ENCODE measurements at regions not wholly inside any gene's neighbourhood (a gene's known extent, or its start where the extent isn't known, plus 50 kb on each side); places are given as distances from the start of the nearest gene placed in this dataset.
"Not testable (repeated sequence)": the region's sequence is repeated elsewhere in the genome, so short reads cannot be mapped to it uniquely, and the experiment has no call there.

DNA sequence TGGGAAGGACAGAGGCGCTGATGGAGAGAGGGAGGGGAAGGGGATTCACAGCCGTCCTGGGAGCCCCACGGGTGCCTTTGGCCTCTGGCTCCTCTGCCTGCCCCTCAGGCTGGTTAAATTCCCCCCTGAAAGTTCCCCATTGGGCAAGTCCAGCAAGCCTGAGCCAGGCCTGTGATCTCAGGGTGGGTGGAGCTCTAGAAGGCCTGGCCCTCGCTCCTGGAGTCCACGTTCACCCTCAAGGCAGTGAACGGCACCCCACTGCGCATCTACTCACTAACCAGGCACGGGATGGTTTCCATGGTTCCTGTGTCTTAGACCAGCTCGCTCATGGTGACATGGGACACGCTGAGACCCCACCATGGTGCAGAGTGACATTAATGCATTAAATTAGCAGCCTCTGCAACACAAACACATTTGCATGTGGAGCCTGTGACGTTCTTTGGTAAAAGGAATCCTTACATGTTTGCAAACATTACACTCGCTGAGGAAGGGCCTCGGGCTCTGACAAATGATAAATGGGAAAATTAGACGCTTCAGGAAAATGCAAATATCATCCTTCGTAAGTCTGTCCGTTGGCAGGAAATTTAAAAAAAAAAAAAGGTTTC lies 452.7 kb downstream of the PREX1 start:
- DNase-seq: no peak

DNA sequence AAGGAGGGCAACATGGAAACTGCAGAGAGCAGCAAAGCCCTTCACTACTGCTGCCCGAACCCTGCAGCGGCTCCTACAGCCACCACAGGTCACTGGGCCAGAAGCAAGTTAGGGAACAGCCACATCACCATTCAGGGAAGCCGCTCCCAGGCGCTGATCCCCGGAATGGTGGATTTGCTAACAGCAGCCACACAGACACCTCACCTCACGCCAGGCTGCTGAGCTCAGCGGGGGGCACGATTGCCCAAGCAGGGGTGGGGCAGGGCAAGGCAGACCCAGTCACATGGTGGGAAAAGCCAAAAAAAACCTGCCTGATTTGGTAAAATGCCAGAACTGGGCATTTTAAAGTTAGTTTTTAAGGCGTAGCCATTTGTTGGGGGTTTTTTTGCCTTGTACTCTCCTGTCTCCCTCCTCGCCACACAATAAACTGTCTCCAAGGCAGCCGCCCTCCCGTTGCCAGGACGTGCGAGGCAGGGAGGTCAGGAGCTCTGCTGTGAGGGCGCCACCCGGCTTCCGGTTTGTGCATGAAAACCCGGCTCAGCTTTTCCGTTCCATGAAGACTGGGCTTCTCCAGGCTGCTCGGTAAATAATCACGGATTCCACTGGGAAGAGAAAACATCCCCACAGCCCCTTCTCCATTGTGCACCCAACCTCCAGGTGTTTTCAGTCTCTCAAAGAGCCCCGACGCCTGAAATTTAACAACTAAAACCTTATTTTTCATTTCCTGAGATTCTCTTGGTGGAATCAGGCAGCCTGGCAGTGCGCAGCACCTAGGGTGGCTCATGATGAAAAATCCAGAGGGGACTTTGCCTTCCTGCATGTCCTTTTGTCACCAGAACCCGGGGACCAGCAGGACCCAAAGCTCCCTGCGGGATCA lies 453.5 kb downstream of the PREX1 start:
- DNase-seq: not testable (repeated sequence)

DNA sequence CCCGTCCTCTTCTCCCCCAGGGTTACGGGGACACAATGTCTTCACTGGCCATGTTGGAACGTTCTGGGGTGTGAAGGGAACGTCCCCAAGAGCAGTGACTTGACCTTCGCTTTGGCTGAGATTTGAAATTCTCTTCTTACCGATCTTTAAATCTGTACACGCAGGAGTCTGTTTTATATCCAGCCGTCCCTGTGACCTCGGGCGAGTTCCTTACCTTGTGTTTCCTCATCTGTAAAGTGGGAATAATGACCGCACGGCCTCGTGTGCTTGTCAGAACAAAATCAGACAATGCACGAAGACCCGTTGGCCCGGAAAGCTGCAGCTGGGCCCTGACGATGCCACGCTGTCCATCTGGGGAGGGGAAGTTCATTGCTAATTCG lies 454.3 kb downstream of the PREX1 start:
- no peak for DNase-seq

DNA sequence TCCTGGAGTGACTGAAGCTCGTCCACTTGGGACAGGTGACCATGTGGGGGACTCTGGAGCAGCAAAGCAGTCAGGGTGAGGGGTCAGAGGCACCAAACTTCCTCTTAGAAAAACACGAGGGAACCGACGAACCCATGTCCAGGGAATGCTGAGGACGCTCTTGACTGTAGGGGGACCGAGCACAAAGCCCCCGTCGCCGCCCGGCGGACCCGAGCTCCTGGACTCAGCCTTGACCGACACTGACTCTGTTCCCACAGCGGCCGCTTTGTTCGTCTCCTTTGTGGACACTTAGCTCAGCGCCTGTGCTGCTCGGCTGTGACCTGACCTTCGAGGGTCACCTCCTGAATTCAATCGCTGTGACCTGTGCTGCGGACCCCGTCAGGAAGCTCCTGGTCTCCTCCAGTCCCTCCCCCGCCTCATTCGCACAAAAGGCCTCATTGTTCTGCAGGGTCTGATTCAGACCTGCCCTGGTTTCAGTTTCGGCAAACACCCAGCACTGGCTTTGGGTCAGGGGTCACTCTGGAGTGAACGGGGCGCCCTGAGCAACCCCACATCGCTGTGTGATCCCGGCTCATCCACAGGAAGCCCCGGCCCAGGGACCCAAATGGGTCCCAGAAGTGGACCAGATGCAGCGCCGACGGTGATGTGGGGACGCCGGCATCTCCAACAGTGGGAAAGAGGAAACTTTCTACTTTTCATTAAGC lies 454.8 kb downstream of the PREX1 start:
- DNase-seq: not testable (repeated sequence)

DNA sequence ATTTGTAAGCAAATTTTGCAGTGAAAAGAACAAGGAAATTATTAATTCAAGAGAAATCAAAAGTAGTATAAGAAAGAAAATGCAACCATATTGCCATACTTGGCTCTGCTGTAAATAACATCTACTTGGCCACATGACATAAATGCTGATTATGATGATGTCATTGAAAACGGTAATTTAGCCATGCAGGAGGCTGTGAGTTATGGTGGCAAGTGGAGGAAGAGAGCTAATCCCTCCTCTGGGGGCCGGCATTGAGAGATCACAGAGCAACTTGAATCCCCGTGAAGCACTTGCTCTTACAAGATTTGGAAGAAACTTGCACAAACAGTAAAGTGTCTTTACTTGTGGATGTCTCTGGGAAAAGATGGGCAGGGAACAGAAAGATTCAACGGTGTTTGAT lies 456.6 kb downstream of the PREX1 start:
- DNase-seq: no peak

DNA sequence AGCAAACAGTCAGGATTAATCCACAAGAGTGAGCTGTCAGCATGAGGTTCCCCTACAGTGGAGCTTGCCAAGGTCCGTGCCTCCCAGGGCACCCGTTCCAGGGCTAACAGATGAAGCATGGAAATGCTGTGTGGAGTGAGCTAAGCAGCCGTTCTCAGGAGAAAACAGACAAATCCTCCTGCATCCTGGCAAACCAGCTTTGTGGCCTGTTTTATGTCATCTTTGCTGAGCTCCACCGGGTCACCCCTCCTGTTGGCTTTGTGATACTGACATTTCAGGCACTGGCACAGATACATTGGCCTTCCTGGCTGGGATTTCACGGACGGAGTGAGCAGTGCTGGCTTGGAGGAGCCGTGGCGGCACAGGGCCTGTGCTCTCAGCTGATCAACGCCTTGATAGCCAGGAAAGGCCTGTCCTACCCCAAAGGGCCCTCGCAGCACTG lies 459.2 kb downstream of the PREX1 start:
- not testable (repeated sequence) for DNase-seq

DNA sequence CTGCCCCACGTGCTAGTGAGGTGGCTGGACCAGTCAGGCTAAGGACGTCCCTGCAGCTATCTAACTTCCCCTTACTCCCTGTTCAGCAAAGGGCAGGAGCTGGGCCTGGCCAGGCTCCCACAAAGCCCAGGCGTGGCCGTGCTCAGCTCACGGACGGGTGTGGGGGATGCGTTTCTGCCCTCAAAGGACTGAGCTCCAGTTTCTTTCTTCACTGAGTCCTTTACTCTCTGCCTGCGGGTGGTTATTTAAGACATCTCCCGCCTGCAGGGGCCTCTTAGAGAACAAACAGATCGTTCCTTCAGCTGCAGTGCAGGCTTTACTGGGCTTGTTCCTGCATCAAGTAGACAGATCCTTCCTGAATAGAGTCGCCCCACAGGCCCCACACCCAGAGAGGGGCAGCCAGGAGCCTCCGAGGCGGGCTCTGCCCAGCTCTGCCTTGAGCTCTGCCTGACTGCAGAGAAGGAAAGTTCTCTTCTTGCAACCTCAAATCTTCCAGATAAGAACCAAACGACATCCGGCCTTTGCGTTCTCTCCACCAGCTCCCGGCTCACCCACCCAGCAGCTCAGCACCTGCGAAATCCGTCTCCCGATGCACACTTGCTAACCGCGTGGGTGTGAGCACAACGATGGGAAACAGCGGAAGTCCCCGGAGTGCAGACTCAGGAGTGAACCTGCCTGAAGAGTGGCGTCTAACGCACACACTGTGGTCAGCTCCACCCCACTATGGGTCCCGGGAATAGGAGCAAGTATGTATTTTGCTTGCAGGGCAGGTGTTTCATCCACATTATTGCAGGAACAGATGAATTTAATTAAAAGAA lies 460.0 kb downstream of the PREX1 start:
- not testable (repeated sequence) for DNase-seq

DNA sequence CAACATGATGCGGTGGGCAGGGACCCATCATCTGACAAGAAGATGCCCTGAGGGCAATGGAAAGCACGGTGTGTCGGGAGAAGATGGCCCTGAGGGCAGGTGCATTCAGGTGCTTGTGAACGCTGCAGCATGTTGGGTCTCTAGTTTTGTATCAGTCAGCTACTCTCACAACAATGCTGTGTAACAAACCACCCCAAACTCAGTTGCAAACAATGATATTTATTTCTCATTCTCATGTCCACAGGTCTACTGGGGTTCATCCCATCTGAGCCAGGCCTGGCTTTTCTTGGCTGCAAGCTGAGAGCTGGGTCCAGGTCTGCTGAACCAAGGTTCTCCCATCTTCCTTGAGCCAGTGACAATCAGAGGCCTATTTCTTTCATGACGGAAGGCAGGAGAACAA lies 461.6 kb downstream of the PREX1 start:
- DNase-seq: no peak

DNA sequence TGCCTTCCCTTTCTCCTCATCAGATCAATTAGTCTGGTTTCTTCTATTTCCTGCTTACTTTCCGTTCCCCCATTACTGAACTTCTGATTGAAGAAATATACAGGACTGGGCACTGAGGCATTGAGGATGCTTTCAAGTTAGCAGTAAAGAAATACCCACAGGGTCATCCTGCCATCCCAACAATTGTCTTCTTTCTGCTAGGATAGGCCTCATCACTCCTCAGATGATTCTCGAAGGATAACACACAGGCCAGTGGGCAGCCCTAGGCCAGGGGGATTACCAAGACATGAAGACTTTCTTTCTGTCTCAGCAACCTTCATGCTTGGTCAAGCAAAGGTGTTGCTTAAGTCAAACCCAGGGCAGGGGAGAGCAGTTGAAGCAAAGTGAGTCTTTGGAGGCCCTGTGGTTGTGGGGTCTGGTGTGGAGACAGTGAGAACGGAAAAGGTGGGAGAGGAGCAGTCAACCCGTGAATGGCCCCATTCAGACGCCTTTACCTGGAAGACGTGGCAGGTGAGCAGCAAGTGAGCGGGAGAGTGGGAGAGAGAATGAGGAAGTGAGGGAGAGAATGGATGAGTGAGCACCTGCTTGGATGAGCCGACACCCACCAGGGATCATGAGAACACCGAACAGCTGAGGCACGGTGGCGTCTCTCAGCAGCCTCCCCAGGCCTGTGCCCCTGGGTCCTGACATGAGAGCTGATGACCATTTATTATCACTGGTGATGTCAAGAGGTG lies 462.9 kb downstream of the PREX1 start:
- DNase-seq: no peak

DNA sequence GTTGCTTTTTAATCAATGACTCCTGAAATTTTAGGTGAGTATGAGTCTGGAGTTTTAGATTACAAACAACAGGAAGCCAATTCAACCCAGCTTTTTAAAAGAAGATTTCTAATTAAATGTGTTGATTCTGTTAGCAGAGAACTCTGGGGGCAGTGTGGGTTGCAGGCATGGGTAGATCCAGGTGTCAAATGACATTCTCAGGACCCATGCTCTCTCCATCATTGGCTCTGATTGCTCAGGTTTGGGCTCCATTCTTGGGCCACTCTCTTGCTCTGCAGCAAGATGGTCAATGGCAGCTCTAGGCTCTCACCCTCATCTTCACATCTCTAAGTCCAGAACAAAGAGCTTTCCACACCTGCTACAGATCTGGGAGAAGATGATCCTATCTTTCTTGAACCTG lies 463.7 kb downstream of the PREX1 start:
- no peak for DNase-seq

DNA sequence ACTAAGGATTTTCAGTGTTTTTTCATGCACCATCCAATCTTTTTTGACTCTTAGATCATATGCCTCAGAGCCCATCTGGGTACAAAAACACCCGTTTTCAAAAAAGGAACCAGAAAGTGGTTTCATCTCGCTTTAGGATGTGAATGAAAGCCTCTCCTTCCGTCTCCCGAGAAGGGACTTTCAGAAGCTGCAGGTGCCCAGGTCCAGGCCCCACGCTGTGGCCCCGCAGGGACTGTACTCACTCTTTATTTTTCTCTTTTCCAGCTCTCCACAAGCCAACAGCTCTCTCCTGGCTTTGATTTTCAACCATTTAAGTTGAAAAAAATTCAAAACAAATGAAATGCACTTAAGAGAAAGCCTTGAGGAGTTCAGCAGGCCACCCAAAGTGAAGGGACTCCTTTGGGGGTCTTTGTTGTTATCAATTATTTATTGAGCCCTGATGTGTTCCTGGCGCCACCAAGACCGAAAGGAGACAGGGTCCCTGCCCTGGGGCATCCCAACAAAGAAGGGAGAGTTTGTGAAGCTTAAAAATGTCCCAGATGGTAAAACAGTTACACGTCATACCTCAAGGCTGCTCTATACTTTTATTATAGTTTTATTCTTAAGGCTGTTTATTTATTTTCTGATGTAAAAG lies 467.3 kb downstream of the PREX1 start:
- DNase-seq: no peak

DNA sequence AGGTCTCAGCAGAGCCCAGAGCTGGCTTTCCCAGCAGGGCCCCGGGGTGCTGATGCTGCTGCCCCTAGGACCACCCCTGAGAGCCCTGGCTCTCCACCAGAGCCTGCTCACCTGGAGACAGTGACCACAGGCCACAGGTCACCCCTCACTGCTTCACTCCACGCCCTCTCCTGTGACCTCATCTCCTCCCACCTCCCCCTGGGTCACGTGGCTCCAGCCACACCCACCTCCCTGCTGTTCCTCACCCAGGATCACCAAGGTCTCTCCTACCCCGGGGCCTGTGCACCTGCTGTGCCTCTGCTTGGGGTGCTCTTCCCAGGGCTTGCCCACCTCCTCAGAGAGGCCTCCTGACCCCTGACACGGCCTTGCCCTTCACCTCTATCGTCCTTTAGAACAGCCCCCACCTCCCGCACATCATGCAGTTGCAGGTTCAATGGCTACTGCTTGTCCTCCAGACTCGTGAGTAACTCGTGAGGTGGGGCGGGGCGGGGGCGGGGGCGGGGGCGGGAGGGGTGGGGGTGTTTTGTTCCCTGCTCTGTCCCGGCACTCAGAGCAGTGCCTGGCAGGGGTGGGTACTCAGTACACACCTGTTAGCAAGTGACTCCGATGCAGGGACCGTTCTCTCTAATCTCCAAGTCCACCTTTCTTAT lies 468.0 kb downstream of the PREX1 start:
- no peak for DNase-seq

DNA sequence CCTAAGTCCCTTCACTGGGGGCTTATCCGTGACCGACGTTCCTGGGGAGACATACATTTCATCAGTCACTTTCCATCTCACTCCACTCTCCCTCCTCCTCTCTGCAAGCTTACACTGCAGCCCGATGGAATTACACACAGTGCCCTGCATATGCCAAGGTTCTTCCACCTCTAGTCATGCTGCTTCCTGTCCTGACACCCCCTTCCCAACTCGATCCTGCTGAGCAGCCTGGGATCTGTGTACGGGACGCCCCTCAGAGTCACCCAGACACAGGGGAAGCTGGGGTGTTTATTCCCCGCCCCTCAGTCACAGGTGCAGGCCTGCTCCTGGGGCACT lies 468.8 kb downstream of the PREX1 start:
- not testable (repeated sequence) for DNase-seq

DNA sequence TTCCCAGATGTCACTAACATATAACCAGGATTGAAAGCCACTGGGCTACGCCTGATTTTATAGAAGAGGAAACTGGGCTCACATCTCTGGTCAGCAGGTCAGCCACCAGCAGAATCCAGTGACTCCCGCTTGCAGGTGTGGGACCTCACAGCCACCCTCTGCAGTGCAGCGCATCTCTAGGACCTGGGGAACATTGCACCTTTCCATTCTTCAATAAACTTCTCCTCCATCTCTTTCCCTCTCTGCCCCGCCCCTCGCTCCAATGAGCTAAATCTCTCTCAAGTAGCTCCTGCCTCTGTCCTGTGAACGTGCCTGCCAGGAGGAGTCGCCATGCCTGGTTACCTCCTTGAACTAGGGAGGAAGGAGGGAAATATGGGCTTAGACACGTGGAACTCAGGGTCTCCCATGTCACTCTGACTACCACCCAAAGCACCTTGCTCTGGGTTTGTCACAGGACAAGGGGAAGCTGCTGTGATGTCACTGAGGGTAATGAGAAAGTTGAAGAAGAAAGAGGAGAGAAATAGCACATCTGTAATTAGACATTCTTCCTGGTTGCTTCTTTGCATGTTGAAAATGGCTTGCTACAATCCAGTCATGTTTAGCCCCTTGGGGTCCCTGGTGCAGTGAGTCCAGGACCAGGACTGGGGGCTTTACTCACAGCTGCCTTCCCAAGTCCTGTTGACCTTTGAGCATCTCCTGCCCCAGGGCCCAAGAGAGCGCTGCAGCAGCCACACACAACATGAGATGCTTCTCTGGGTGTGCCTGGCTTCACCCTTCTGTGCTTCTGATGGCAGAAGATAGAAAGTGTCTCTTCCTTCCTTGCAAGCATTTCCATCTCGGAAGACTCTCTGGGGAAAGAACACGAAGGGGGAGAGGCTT lies 469.4 kb downstream of the PREX1 start:
- DNase-seq: no peak

DNA sequence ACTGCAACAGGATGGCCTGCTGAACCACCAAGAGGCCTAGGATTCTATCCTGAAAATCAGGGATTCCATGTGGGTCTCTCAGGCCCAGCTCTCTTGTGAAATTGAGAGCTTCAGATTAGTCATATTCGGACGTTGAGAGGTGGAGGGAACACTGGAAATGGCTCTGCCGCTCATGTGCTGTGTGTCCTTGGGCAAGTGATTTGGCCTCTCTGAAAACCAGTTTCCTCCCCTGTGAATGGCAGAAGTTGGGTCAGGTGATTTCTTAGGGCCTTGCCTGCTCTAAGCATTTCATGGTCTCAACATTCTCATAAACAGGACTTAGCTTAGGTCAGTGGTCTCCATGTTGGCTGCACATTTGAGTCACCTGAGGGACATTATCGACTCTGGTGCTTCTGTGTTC lies 470.1 kb downstream of the PREX1 start:
- no peak for DNase-seq

DNA sequence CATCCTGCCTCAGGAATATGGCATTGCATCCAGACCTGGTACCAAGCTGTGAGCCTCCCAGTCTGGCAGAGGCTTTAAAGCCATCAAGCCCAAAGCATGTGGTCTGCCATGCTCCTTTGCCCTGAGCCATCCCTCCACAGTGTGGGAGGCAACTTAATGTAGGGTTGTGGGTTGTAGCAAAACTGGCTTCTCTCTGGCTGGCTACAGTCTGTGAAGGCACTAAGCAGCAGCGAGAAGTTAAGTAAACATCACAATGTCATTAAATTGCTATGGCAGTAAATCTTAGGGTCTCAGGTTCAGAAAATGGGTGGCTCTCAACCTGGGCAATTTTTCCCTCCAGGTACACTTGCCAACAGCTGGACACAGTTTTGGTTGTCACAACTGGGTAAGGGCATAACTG lies 472.9 kb downstream of the PREX1 start:
- DNase-seq: no peak

DNA sequence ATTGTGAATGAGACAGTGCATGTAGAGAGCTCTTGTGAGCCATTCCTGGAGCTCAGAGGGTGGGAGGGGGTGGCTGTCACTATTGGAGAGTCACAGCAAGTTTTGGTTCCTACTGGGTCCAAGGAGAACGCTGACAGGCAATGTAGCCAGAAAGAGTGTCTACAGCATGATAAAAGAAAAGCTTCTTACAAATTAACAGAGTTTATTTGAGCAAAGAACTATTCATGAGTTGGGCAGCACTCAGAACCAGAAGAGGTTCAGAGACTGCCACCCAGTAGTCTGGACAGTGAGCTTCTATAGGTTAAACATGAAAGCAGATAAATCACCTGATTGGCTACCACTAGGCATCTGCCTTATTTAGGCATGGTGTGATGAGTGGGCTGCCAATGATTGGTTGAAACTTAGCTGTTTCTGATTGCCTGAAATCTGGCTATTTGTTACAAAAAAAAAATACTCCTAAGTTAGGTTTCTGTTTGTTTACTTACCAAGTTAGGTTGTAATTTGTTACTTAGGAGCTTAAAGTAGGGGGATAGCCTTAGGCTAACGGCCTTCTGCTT lies 473.4 kb downstream of the PREX1 start:
- no peak for DNase-seq

DNA sequence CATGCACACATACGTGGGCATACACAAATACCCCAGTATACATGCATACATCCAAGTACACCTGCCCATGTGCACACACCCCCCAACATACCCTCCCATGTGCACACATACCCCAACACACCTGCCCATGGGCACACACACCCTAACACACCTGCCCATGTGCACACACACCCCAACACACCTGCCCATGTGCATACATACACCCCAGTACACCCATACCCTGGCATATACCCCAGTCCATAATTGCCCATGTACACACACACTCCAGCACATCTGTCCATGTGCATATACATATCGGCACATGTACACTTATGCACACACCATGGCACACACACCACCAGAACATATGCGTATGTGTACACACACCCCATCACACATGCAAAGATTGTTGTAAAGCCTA lies 475.2 kb downstream of the PREX1 start:
- no peak for DNase-seq

DNA sequence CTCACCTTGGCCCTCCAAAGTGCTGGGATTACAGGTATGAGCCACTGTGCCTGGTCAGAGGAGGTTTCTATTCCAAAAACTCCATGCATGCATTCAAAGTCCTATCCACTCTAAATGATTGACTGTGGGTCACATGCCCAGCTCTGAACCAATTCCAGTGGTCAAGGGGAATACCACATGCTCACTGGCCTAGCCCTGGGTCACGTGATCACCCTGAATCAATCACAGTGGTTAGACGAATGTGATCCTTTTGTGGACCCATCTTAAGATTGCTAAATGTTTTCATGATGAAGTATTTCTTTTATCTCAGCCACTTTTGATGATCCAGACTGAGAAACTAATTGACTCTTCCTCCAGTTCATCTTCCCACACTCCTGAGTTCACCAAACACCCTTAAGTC lies 475.8 kb downstream of the PREX1 start:
- no peak for DNase-seq
